ENCODE measurements at regions not wholly inside any gene's neighbourhood (a gene's known extent, or its start where the extent isn't known, plus 50 kb on each side); places are given as distances from the start of the nearest gene placed in this dataset.

DNA sequence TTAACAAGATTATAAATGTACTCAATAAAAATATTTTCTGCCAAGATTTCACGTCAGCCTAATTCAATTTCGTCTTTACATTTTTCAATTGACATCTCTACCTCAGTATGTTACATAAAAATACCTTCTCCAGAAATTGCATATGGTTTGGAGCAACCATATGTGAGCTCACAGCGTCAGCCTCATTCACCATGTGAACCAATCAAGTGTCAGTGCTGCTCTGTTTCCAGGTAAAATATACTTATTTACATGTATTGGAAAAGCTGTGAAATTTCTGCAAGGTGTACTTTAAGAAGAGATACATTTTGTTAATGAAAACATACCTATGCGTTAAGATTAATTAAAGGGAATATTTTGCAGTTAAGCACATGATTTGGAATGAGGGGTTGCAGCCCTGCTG lies 110.7 kb upstream of the PRSS1 start:
- TF ChIP-seq CTCF (IDR thresholded peaks at IDR 0.05) (no peak), POLR2A (IDR thresholded peaks at IDR 0.05) (no peak), POLR2AphosphoS5 (IDR thresholded peaks at IDR 0.05; ENCODE audit: insufficient read depth in 1 of 2, low read depth in 1 of 2) (no peak)

Measured in vagina (tissue), 2 donors.